H1 (cell line): ENCODE measurements at regions not wholly inside any gene's neighbourhood (a gene's known extent, or its start where the extent isn't known, plus 50 kb on each side); places are given as distances from the start of the nearest gene placed in this dataset.
"Not testable (repeated sequence)": the region's sequence is repeated elsewhere in the genome, so short reads cannot be mapped to it uniquely, and the experiment has no call there.

Experiments used
- BACH1 ChIP-seq: IDR thresholded peaks from 2 replicates; pipeline ENCODE4 v1.6.1; 2012; ENCODE audit warnings: low read length, improper control_type of control experiment
- EGR1 ChIP-seq: IDR thresholded peaks from 2 replicates; pipeline ENCODE4 v1.6.1; 2011; ENCODE audit warnings: low read depth, low read length, borderline replicate concordance
- HDAC2 ChIP-seq, 2 experiments: fragments of 300-600 bp in 1 of 2; sonication (generic) in 1 of 2; IDR thresholded peaks; 2 replicates each; pipeline ENCODE4 v1.6.1; 2011 to 2012; ENCODE audit warnings: low read depth in 2 of 2, low read length in 2 of 2, mild to moderate bottlenecking in 2 of 2, moderate library complexity in 2 of 2, borderline replicate concordance in 1 of 2, inconsistent platforms in 1 of 2
- MAFK ChIP-seq: IDR thresholded peaks from 2 replicates; pipeline ENCODE4 v1.6.1; 2012; ENCODE audit warnings: low read depth, mild to moderate bottlenecking, improper control_type of control experiment, low read length
- NRF1 ChIP-seq: IDR thresholded peaks from 2 replicates; pipeline ENCODE4 v1.6.1; 2011; ENCODE audit warnings: mild to moderate bottlenecking, low read depth, low read length, improper control_type of control experiment
- RFX5 ChIP-seq: IDR thresholded peaks from 2 replicates; pipeline ENCODE4 v1.6.1; 2011; ENCODE audit warnings: low read depth, low read length, improper control_type of control experiment, borderline replicate concordance
- SAP30 ChIP-seq: fragments of 300-600 bp; sonication (generic); IDR thresholded peaks from 2 replicates; pipeline ENCODE4 v1.7.1; 2012; ENCODE audit warnings: low read length, moderate library complexity, mild to moderate bottlenecking, inconsistent platforms; ENCODE audit not compliant: insufficient read depth, insufficient replicate concordance
- TEAD4 ChIP-seq: IDR thresholded peaks from 2 replicates; pipeline ENCODE4 v1.6.1; 2012; ENCODE audit warnings: low read depth, low read length, inconsistent platforms, mixed read lengths
- TF ChIP-seq, protein P1 (sequence below), 3 experiments: IDR thresholded peaks; 1 replicate in 2 of 3; 2 replicates in 1 of 3; pipeline versions ENCODE4 v1.5.1 to v1.6.1; 2011; ENCODE audit warnings: low read length in 3 of 3, mild to moderate bottlenecking in 3 of 3, inconsistent platforms in 2 of 3, low read depth in 1 of 3, moderate library complexity in 1 of 3; ENCODE audit not compliant: insufficient read depth in 1 of 3; ENCODE audit errors: control extremely low read depth in 1 of 3
- TF ChIP-seq, protein P2 (sequence below): IDR thresholded peaks from 2 replicates; pipeline ENCODE4 v1.6.1; 2011; ENCODE audit warnings: low read depth, mild to moderate bottlenecking, low read length; ENCODE audit not compliant: insufficient read depth
- TF ChIP-seq, protein P3 (sequence below): IDR thresholded peaks from 2 replicates; pipeline ENCODE4 v1.6.1; 2011; ENCODE audit warnings: low read length, improper control_type of control experiment
- TF ChIP-seq, protein P4 (sequence below): IDR thresholded peaks from 2 replicates; pipeline ENCODE4 v1.6.1; 2012; ENCODE audit warnings: inconsistent platforms

DNA sequence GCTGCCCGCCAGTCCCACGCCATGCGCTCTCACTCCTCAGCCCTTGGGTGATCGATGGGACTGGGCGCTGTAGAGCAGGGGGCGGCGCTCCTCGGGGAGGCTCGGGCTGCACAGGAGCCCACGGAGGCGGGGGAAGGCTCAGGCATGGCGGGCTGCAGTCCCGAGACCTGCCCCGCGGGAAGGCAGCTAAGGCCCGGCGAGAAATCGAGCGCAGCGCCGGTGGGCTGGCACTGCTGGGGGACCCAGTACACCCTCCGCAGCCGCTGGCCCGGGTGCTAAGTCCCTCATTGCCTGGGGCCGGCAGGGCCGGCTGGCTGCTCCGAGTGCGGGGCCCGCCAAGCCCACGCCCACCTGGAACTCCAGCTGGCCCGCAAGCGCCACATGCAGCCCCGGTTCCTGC, 102.2 kb upstream of the PDE10A start:
- TF ChIP-seq, protein P1, sequence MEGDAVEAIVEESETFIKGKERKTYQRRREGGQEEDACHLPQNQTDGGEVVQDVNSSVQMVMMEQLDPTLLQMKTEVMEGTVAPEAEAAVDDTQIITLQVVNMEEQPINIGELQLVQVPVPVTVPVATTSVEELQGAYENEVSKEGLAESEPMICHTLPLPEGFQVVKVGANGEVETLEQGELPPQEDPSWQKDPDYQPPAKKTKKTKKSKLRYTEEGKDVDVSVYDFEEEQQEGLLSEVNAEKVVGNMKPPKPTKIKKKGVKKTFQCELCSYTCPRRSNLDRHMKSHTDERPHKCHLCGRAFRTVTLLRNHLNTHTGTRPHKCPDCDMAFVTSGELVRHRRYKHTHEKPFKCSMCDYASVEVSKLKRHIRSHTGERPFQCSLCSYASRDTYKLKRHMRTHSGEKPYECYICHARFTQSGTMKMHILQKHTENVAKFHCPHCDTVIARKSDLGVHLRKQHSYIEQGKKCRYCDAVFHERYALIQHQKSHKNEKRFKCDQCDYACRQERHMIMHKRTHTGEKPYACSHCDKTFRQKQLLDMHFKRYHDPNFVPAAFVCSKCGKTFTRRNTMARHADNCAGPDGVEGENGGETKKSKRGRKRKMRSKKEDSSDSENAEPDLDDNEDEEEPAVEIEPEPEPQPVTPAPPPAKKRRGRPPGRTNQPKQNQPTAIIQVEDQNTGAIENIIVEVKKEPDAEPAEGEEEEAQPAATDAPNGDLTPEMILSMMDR (IDR thresholded peaks at IDR 0.05; ENCODE audit: control extremely low read depth in 1 of 3, insufficient read depth in 1 of 3, low read depth in 1 of 3, low read length in 3 of 3): not testable (repeated sequence)
- not testable (repeated sequence) for TF ChIP-seq BACH1; EGR1; HDAC2 (IDR thresholded peaks at IDR 0.05; ENCODE audit: borderline replicate concordance in 1 of 2, low read depth in 2 of 2, low read length in 2 of 2); TEAD4; MAFK; RFX5; NRF1; SAP30
- TF ChIP-seq, protein P2, sequence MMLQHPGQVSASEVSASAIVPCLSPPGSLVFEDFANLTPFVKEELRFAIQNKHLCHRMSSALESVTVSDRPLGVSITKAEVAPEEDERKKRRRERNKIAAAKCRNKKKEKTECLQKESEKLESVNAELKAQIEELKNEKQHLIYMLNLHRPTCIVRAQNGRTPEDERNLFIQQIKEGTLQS: not testable (repeated sequence)
- TF ChIP-seq, protein P3, sequence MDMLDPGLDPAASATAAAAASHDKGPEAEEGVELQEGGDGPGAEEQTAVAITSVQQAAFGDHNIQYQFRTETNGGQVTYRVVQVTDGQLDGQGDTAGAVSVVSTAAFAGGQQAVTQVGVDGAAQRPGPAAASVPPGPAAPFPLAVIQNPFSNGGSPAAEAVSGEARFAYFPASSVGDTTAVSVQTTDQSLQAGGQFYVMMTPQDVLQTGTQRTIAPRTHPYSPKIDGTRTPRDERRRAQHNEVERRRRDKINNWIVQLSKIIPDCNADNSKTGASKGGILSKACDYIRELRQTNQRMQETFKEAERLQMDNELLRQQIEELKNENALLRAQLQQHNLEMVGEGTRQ: not testable (repeated sequence)
- TF ChIP-seq, protein P4, sequence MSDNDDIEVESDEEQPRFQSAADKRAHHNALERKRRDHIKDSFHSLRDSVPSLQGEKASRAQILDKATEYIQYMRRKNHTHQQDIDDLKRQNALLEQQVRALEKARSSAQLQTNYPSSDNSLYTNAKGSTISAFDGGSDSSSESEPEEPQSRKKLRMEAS: not testable (repeated sequence)
